Hepatocyte (in vitro differentiated cells): ENCODE measurements at regions not wholly inside any gene's neighbourhood (a gene's known extent, or its start where the extent isn't known, plus 50 kb on each side); places are given as distances from the start of the nearest gene placed in this dataset.

ENCODE experiments used
- EZH2 ChIP-seq: fragments of 200-600 bp; sonication (generic); IDR thresholded peaks from 2 replicates; pipeline ENCODE4 v1.6.1; 2016; ENCODE audit warnings: antibody characterized with exemption, mild to moderate bottlenecking, borderline replicate concordance
- EZH2phosphoT487 ChIP-seq: fragments of 200-600 bp; sonication (generic); IDR thresholded peaks from one replicate; pipeline ENCODE4 v1.6.1; 2018; ENCODE audit warnings: antibody characterized with exemption, mild to moderate bottlenecking, low read depth, moderate library complexity; ENCODE audit not compliant: unreplicated experiment, severe bottlenecking
- TF ChIP-seq, protein P1 (sequence below): fragments of 200-600 bp; sonication (generic); IDR thresholded peaks from 2 replicates; pipeline ENCODE4 v1.5.1; 2016; ENCODE audit warnings: antibody characterized with exemption, mild to moderate bottlenecking; ENCODE audit not compliant: poor library complexity

DNA sequence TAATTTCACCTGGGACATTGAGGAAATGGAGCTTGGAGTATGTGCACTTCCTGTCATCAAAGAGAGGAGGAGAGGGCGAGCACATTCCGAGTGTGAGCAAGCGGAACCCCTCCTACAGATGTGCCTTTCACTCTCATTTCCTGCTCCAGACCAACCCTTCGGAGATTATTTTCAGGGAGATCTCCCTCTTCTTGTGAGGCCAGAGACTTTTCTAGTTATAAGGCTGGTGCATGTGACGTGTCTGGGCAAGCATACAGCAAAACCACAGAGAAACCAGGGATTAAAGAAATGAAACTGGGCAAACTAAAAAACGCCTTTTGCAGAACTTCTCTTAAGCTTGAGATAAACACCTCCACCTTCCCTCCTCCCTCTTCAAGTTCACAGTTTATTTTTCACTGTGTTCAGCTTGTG, 409.2 kb upstream of the TCF4 start:
- TF ChIP-seq, protein P1, sequence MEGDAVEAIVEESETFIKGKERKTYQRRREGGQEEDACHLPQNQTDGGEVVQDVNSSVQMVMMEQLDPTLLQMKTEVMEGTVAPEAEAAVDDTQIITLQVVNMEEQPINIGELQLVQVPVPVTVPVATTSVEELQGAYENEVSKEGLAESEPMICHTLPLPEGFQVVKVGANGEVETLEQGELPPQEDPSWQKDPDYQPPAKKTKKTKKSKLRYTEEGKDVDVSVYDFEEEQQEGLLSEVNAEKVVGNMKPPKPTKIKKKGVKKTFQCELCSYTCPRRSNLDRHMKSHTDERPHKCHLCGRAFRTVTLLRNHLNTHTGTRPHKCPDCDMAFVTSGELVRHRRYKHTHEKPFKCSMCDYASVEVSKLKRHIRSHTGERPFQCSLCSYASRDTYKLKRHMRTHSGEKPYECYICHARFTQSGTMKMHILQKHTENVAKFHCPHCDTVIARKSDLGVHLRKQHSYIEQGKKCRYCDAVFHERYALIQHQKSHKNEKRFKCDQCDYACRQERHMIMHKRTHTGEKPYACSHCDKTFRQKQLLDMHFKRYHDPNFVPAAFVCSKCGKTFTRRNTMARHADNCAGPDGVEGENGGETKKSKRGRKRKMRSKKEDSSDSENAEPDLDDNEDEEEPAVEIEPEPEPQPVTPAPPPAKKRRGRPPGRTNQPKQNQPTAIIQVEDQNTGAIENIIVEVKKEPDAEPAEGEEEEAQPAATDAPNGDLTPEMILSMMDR: no peak
- TF ChIP-seq EZH2 (no peak), EZH2phosphoT487 (no peak)
